ENCODE measurements at regions not wholly inside any gene's neighbourhood (a gene's known extent, or its start where the extent isn't known, plus 50 kb on each side); places are given as distances from the start of the nearest gene placed in this dataset.

DNA sequence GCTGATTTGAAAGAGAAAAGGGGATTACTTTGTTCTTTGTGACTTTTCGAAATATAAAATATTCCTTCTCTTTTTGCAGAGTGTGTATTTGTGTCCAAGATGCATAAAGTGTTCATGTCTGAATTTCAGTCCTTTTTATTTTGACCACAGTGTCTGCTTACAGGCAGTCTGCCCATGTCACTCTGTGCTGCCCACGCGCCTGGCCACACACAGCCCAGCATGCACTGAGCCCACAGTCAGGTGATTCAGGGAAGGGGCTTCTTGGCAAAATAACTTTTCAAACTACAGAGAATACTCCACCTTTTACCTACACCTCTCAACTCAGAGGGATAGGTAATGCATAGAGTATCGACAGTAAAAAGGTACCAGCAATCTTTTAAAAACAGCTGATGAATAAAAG lies 142.5 kb upstream of the TRPC4 start:
- H3K36me3 Mint-ChIP-seq: peaks cover 11% of the 10 kb centered on the region
- no peaks in the 10 kb centered on the region for H3K4me1 Mint-ChIP-seq
- Histone ChIP-seq H3K27ac (ENCODE audit: low read length) (no peak overlapping the region), H3K4me1 (ENCODE audit: control insufficient read depth, insufficient read depth, low read length) (no peaks in the 10 kb centered on the region), H3K36me3 (ENCODE audit: control insufficient read depth, insufficient read depth, low read length) (no peaks in the 10 kb centered on the region), H3K9me3 (ENCODE audit: control insufficient read depth, insufficient read depth, low read length) (peaks cover 2% of the 10 kb centered on the region), H3K4me3 (ENCODE audit: low read length) (no peak overlapping the region), H3K27me3 (ENCODE audit: control insufficient read depth, insufficient read depth, low read length) (no peaks in the 10 kb centered on the region)
- no peaks in the 10 kb centered on the region for H3K27me3 Mint-ChIP-seq (ENCODE audit: low read depth in 2 of 2)
- H3K4me3 Mint-ChIP-seq: no peak overlapping the region
- DNase-seq: no peak
- no peak for ATAC-seq
- peaks cover 14% of the 10 kb centered on the region in 2 donors for H3K9me3 Mint-ChIP-seq
- intact Hi-C loops (cut with micrococcal nuclease): no loop called here
- TF ChIP-seq CTCF (IDR thresholded peaks at IDR 0.05): no peak
- H3K27ac Mint-ChIP-seq: no peak overlapping the region
- WGBS (ENCODE audit: insufficient coverage): 100% methylated on average over 4 of the region's 4 CpGs

GRCh38 chr13:38008636-38009035 lies 139.1 kb upstream of the TRPC4 start:
- DNase-seq: no peak
- H3K36me3 ChIP-seq (ENCODE audit: control insufficient read depth, insufficient read depth, low read length): no peaks in the 10 kb centered on the region
- TF ChIP-seq CTCF (IDR thresholded peaks at IDR 0.05): no peak
- Mint-ChIP-seq H3K36me3 (no peaks in the 10 kb centered on the region), H3K27me3 (ENCODE audit: low read depth in 2 of 2) (no peaks in the 10 kb centered on the region), H3K4me3 (no peak overlapping the region), H3K9me3 (peaks cover 6 to 11% of the 10 kb centered on the region in 2 donors), H3K4me1 (no peaks in the 10 kb centered on the region), H3K27ac (no peak overlapping the region)
- intact Hi-C loops (cut with micrococcal nuclease): no loop called here
- no peak for ATAC-seq
- H3K27ac ChIP-seq (ENCODE audit: low read length): no peak overlapping the region
- peaks cover 2% of the 10 kb centered on the region for H3K9me3 ChIP-seq (ENCODE audit: control insufficient read depth, insufficient read depth, low read length)
- H3K27me3 ChIP-seq (ENCODE audit: control insufficient read depth, insufficient read depth, low read length): no peaks in the 10 kb centered on the region
- H3K4me1 ChIP-seq (ENCODE audit: control insufficient read depth, insufficient read depth, low read length): no peaks in the 10 kb centered on the region
- H3K4me3 ChIP-seq (ENCODE audit: low read length): no peak overlapping the region
- 82% methylated on average over 2 of the region's 3 CpGs for WGBS (ENCODE audit: insufficient coverage)

DNA sequence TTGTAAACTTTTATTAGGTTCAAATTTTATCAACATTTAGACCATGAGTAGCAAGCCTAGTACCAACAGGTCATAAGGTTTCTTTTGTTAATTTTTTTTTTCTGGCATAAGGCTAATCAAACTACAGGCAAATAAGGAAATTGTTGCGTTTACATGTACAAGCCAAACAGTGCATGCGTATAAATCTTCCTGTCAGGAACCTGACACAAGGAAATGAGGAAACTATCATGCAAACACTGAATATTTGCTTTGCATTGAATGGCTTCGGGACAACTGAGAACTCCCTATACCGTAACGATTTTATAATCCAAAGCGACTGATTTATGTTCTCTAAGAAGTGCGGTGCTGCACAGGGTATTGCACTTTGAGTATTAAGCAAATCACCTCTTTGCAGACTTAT lies 133.0 kb upstream of the TRPC4 start:
- 19% methylated on average over 7 of the region's 7 CpGs for WGBS (ENCODE audit: insufficient coverage)

More for the DNA sequence above, 133.0 kb upstream of the TRPC4 start:
- intact Hi-C loops (cut with micrococcal nuclease): no loop called here
- no peak for TF ChIP-seq CTCF (IDR thresholded peaks at IDR 0.05)
- Mint-ChIP-seq H3K9me3 (peaks cover 7 to 10% of the 10 kb centered on the region in 2 donors), H3K36me3 (no peaks in the 10 kb centered on the region), H3K27ac (no peak overlapping the region), H3K27me3 (ENCODE audit: low read depth in 2 of 2) (no peaks in the 10 kb centered on the region), H3K4me1 (no peaks in the 10 kb centered on the region), H3K4me3 (no peak overlapping the region)
- H3K27me3 ChIP-seq (ENCODE audit: control insufficient read depth, insufficient read depth, low read length): no peaks in the 10 kb centered on the region
- DNase-seq: no peak
- H3K36me3 ChIP-seq (ENCODE audit: control insufficient read depth, insufficient read depth, low read length): no peaks in the 10 kb centered on the region
- H3K27ac ChIP-seq (ENCODE audit: low read length): no peak overlapping the region
- H3K9me3 ChIP-seq (ENCODE audit: control insufficient read depth, insufficient read depth, low read length): no peaks in the 10 kb centered on the region
- ATAC-seq: no peak
- no peak overlapping the region for H3K4me3 ChIP-seq (ENCODE audit: low read length)
- no peaks in the 10 kb centered on the region for H3K4me1 ChIP-seq (ENCODE audit: control insufficient read depth, insufficient read depth, low read length)
